GM12878 (cell line): ENCODE measurements at regions not wholly inside any gene's neighbourhood (a gene's known extent, or its start where the extent isn't known, plus 50 kb on each side); places are given as distances from the start of the nearest gene placed in this dataset.

ENCODE experiments used
- ATAC-seq: fragments of 200-7000 bp; cut with Tn5 transposase; 3 replicates; pipeline ENCODE4 v1.9.1; 2020; ENCODE audit warnings: mild to moderate bottlenecking, moderate library complexity
- BruUV-seq: library from RNA; stranded (reverse); fragments of 400-500 nt; replicated peaks from 2 replicates; lab custom pipeline; 2021; lab: Mats Ljungman, UMichigan
- CTCF ChIA-PET: fragments of 300-600 bp; sonication (Branson Sonifier 250); formaldehyde crosslinking; extraction: SDS; loops from one replicate; lab custom pipeline; 2021; ENCODE audit warnings: inconsistent platforms; lab: Yijun Ruan, JAX
- POLR2A ChIA-PET: fragments of 350-600 bp; formaldehyde crosslinking; extraction: SDS; loops from one replicate; lab custom pipeline; 2021; ENCODE audit warnings: inconsistent platforms; lab: Charles Lee
- RAD21 ChIA-PET: fragments of 300-600 bp; sonication (Branson Sonifier 250); formaldehyde crosslinking; loops from one replicate; lab custom pipeline; 2023; ENCODE audit warnings: antibody characterized with exemption; ENCODE audit not compliant: unreplicated experiment; lab: Charles Lee
- SMC1A ChIA-PET: fragments of 300-600 bp; sonication (Branson Sonifier 250); formaldehyde crosslinking; loops from one replicate; lab custom pipeline; 2023; ENCODE audit not compliant: unreplicated experiment, uncharacterized antibody; lab: Charles Lee
- DNase-seq: peaks from one replicate; pipeline ENCODE4 v3.0.0-alpha.2; 2011; ENCODE audit warnings: low read depth, low spot score
- FAIRE-seq: peaks from 3 replicates; lab custom pipeline; 2011; peaks lifted over from hg19 to GRCh38; lab: Jason Lieb, UNC
- H2AFZ ChIP-seq: 2 replicates; pipeline ENCODE4 v1.6.0; 2011; ENCODE audit warnings: low read depth, low read length, control low read depth; ENCODE audit not compliant: control insufficient read depth
- H3K27ac ChIP-seq: 2 replicates; pipeline ENCODE4 v1.5.1; 2011; ENCODE audit warnings: control low read depth; ENCODE audit not compliant: control insufficient read depth, insufficient read depth
- H3K27me3 ChIP-seq, 2 experiments: replicated peaks in 1 of 2; 2 replicates each; pipeline versions ENCODE4 v1.6.0 to v1.6.1; 2011; ENCODE audit warnings: low read length in 1 of 2; ENCODE audit not compliant: control insufficient read depth in 2 of 2, insufficient read depth in 2 of 2
- H3K36me3 ChIP-seq, 2 experiments: 2 replicates each; pipeline ENCODE4 v1.5.1; 2011; ENCODE audit warnings: low read length in 1 of 2; ENCODE audit not compliant: control insufficient read depth in 2 of 2, insufficient read depth in 2 of 2
- H3K4me1 ChIP-seq: 2 replicates; pipeline ENCODE4 v1.6.1; 2011; ENCODE audit warnings: mild to moderate bottlenecking, low read length, moderate library complexity, mixed read lengths; ENCODE audit not compliant: control insufficient read depth, insufficient read depth
- H3K4me2 ChIP-seq: 2 replicates; pipeline ENCODE4 v1.6.0; 2011; ENCODE audit warnings: control low read depth; ENCODE audit not compliant: control insufficient read depth, insufficient read depth
- H3K4me3 ChIP-seq: fragments of 200-600 bp; sonication (generic); 2 replicates; pipeline ENCODE4 v1.5.1; 2016
- H3K79me2 ChIP-seq: 2 replicates; pipeline ENCODE4 v1.6.0; 2011; ENCODE audit warnings: low read length; ENCODE audit not compliant: control insufficient read depth, insufficient read depth
- H3K9ac ChIP-seq: 2 replicates; pipeline ENCODE4 v1.8.0; 2011; ENCODE audit warnings: low read length, control low read depth, mixed read lengths; ENCODE audit not compliant: control insufficient read depth, insufficient read depth
- H3K9me3 ChIP-seq: replicated peaks from 3 replicates; pipeline ENCODE4 v1.5.1; 2011; ENCODE audit warnings: mild to moderate bottlenecking, low read length; ENCODE audit not compliant: control insufficient read depth, insufficient read depth
- H4K20me1 ChIP-seq: 2 replicates; pipeline ENCODE4 v1.6.0; 2011; ENCODE audit not compliant: control insufficient read depth, insufficient read depth
- BRCA1 ChIP-seq: IDR thresholded peaks from 2 replicates; pipeline ENCODE4 v1.6.1; 2011; ENCODE audit warnings: low read depth, low read length, improper control_type of control experiment
- CHD1 ChIP-seq: IDR thresholded peaks from 2 replicates; pipeline ENCODE4 v1.6.1; 2012; ENCODE audit warnings: low read depth, low read length, improper control_type of control experiment
- GATAD2B ChIP-seq: fragments of 450-650 bp; conservative IDR thresholded peaks from 2 replicates; pipeline ENCODE4 v1.6.1; 2017; ENCODE audit warnings: low read depth, mild to moderate bottlenecking, moderate library complexity
- IRF5 ChIP-seq: fragments of 450-650 bp; IDR thresholded peaks from 2 replicates; pipeline ENCODE4 v1.6.1; 2017; ENCODE audit warnings: borderline replicate concordance
- MEF2B ChIP-seq: fragments of 450-650 bp; IDR thresholded peaks from 2 replicates; pipeline ENCODE4 v1.6.1; 2018; ENCODE audit warnings: mild to moderate bottlenecking, moderate library complexity; ENCODE audit not compliant: partially characterized antibody, poor library complexity, severe bottlenecking
- NKRF ChIP-seq: fragments of 450-650 bp; conservative IDR thresholded peaks from 2 replicates; pipeline ENCODE4 v1.6.1; 2017; ENCODE audit warnings: mild to moderate bottlenecking, moderate library complexity
- NRF1 ChIP-seq: conservative IDR thresholded peaks from 2 replicates; pipeline ENCODE4 v1.6.1; 2011; ENCODE audit warnings: mild to moderate bottlenecking, low read depth, low read length, improper control_type of control experiment
- SMAD5 ChIP-seq: IDR thresholded peaks from 2 replicates; pipeline ENCODE4 v1.6.1; 2016; ENCODE audit warnings: antibody characterized with exemption, low read depth
- SMC3 ChIP-seq: IDR thresholded peaks from 2 replicates; pipeline ENCODE4 v1.6.1; 2011; ENCODE audit warnings: low read length, improper control_type of control experiment, borderline replicate concordance
- STAT1 ChIP-seq: fragments of 450-650 bp; conservative IDR thresholded peaks from 2 replicates; pipeline ENCODE4 v1.6.1; 2014; ENCODE audit warnings: antibody characterized with exemption, mild to moderate bottlenecking
- TAF1 ChIP-seq: IDR thresholded peaks from 2 replicates; pipeline ENCODE4 v1.6.1; 2011; ENCODE audit warnings: mild to moderate bottlenecking, low read depth, low read length, borderline replicate concordance
- ZNF687 ChIP-seq: fragments of 450-650 bp; IDR thresholded peaks from 2 replicates; pipeline ENCODE4 v1.6.1; 2017; ENCODE audit warnings: mild to moderate bottlenecking, moderate library complexity
- WGBS: methylation state at CpG from one replicate; pipeline ENCODE4 v1.1.6; 2016; ENCODE audit warnings: low lambda C conversion rate; ENCODE audit not compliant: insufficient replicate concordance, insufficient coverage; ENCODE audit errors: missing lambda C conversion rate; 5-methylcytosine and 5-hydroxymethylcytosine counted together
- in situ Hi-C: fragments of 300-500 bp; cut with MboI; formaldehyde crosslinking; loops from 9 replicates; pipeline ENCODE4 v1.14.3; 2018; ENCODE audit warnings: mixed read lengths
- intact Hi-C: fragments of 100-400 bp; cut with micrococcal nuclease; formaldehyde crosslinking; loops from one replicate; pipeline ENCODE4 v1.14.2; 2022; ENCODE audit not compliant: unreplicated experiment

- H3K27me3 ChIP-seq: no peaks in the 10 kb centered on the region
- DNase-seq (no peak), ATAC-seq (no peak), FAIRE-seq (no peak)
- CTCF ChIA-PET: no interaction called here
- H3K9ac ChIP-seq: no peak overlapping the region
- POLR2A ChIA-PET: no interaction called here
- H3K9me3 ChIP-seq: no peaks in the 10 kb centered on the region; the same call in 2 of the 3 replicates
- no peak overlapping the region for H2AFZ ChIP-seq
- no peaks in the 10 kb centered on the region for H4K20me1 ChIP-seq
- in situ Hi-C loops (no loop called here), intact Hi-C loops (no loop called here)
- H3K4me1 ChIP-seq: no peaks in the 10 kb centered on the region
- RAD21 ChIA-PET: no interaction called here
- no peaks in the 10 kb centered on the region for H3K36me3 ChIP-seq
- WGBS: 7% methylated on average over 6 of the region's 6 CpGs
- H3K4me3 ChIP-seq: no peak overlapping the region
- H3K79me2 ChIP-seq: no peaks in the 10 kb centered on the region
- H3K27ac ChIP-seq: no peak overlapping the region
- TF ChIP-seq STAT1: no peak
- TF ChIP-seq SMC3: no peak
- TF ChIP-seq BRCA1: no peak
- no peak for TF ChIP-seq NRF1
- TF ChIP-seq, all 136 proteins: peak for 0
- H3K4me2 ChIP-seq: no peak overlapping the region
- no TSS peak for BruUV-seq
- SMC1A ChIA-PET: no interaction called here
These were observed 75.6 kb upstream of the ZNF479 start for GRCh38 chr7:57207836-57208235.

- no peaks in the 10 kb centered on the region for H3K27me3 ChIP-seq
- no peak overlapping the region for H3K27ac ChIP-seq
- no peaks in the 10 kb centered on the region for H4K20me1 ChIP-seq
- ChIA-PET POLR2A (no interaction called here), SMC1A (no interaction called here), CTCF (no interaction called here), RAD21 (no interaction called here)
- FAIRE-seq (no peak), DNase-seq (no peak), ATAC-seq (no peak)
- no peak overlapping the region for H3K9ac ChIP-seq
- H2AFZ ChIP-seq: no peak overlapping the region
- H3K4me2 ChIP-seq: no peak overlapping the region
- no peak overlapping the region for H3K4me3 ChIP-seq
- no peaks in the 10 kb centered on the region for H3K4me1 ChIP-seq
- BruUV-seq: no TSS peak
- no peaks in the 10 kb centered on the region for H3K79me2 ChIP-seq
- H3K9me3 ChIP-seq: no peaks in the 10 kb centered on the region; the same call in 2 of the 3 replicates
- intact Hi-C loops: no loop called here
- WGBS: 33% methylated on average over 3 of the region's 3 CpGs
- in situ Hi-C loops: no loop called here
- no peaks in the 10 kb centered on the region for H3K36me3 ChIP-seq
- TF ChIP-seq NKRF (no peak), TAF1 (no peak), IRF5 (no peak), ZNF687 (no peak), MEF2B (no peak), CHD1 (no peak), GATAD2B (no peak), SMAD5 (no peak)
These were observed 78.0 kb upstream of the ZNF479 start for GRCh38 chr7:57210212-57210611.
